GM12878 (cell line): ENCODE measurements at regions not wholly inside any gene's neighbourhood (a gene's known extent, or its start where the extent isn't known, plus 50 kb on each side); places are given as distances from the start of the nearest gene placed in this dataset.
A peak's percentile ranks its signal among the peaks of the same experiment; 100 is the strongest.

Source experiments
- ATAC-seq: fragments of 200-7000 bp; cut with Tn5 transposase; 3 replicates; pipeline ENCODE4 v1.9.1; 2020; ENCODE audit warnings: mild to moderate bottlenecking, moderate library complexity
- BruUV-seq: library from RNA; stranded (reverse); fragments of 400-500 nt; replicated peaks from 2 replicates; lab custom pipeline; 2021; lab: Mats Ljungman, UMichigan
- CTCF ChIA-PET: fragments of 300-600 bp; sonication (Branson Sonifier 250); formaldehyde crosslinking; extraction: SDS; loops from one replicate; lab custom pipeline; 2021; ENCODE audit warnings: inconsistent platforms; lab: Yijun Ruan, JAX
- POLR2A ChIA-PET: fragments of 350-600 bp; formaldehyde crosslinking; extraction: SDS; loops from one replicate; lab custom pipeline; 2021; ENCODE audit warnings: inconsistent platforms; lab: Charles Lee
- RAD21 ChIA-PET: fragments of 300-600 bp; sonication (Branson Sonifier 250); formaldehyde crosslinking; loops from one replicate; lab custom pipeline; 2023; ENCODE audit warnings: antibody characterized with exemption; ENCODE audit not compliant: unreplicated experiment; lab: Charles Lee
- SMC1A ChIA-PET: fragments of 300-600 bp; sonication (Branson Sonifier 250); formaldehyde crosslinking; loops from one replicate; lab custom pipeline; 2023; ENCODE audit not compliant: unreplicated experiment, uncharacterized antibody; lab: Charles Lee
- DNase-seq: peaks from one replicate; pipeline ENCODE4 v3.0.0-alpha.2; 2011; ENCODE audit warnings: low read depth, low spot score
- FAIRE-seq: peaks from 3 replicates; lab custom pipeline; 2011; peaks lifted over from hg19 to GRCh38; lab: Jason Lieb, UNC
- H2AFZ ChIP-seq: 2 replicates; pipeline ENCODE4 v1.6.0; 2011; ENCODE audit warnings: low read depth, low read length, control low read depth; ENCODE audit not compliant: control insufficient read depth
- H3K27ac ChIP-seq: 2 replicates; pipeline ENCODE4 v1.5.1; 2011; ENCODE audit warnings: control low read depth; ENCODE audit not compliant: control insufficient read depth, insufficient read depth
- H3K27me3 ChIP-seq, 2 experiments: replicated peaks in 1 of 2; 2 replicates each; pipeline versions ENCODE4 v1.6.0 to v1.6.1; 2011; ENCODE audit warnings: low read length in 1 of 2; ENCODE audit not compliant: control insufficient read depth in 2 of 2, insufficient read depth in 2 of 2
- H3K36me3 ChIP-seq, 2 experiments: 2 replicates each; pipeline ENCODE4 v1.5.1; 2011; ENCODE audit warnings: low read length in 1 of 2; ENCODE audit not compliant: control insufficient read depth in 2 of 2, insufficient read depth in 2 of 2
- H3K4me1 ChIP-seq: 2 replicates; pipeline ENCODE4 v1.6.1; 2011; ENCODE audit warnings: mild to moderate bottlenecking, low read length, moderate library complexity, mixed read lengths; ENCODE audit not compliant: control insufficient read depth, insufficient read depth
- H3K4me2 ChIP-seq: 2 replicates; pipeline ENCODE4 v1.6.0; 2011; ENCODE audit warnings: control low read depth; ENCODE audit not compliant: control insufficient read depth, insufficient read depth
- H3K4me3 ChIP-seq: fragments of 200-600 bp; sonication (generic); 2 replicates; pipeline ENCODE4 v1.5.1; 2016
- H3K79me2 ChIP-seq: 2 replicates; pipeline ENCODE4 v1.6.0; 2011; ENCODE audit warnings: low read length; ENCODE audit not compliant: control insufficient read depth, insufficient read depth
- H3K9ac ChIP-seq: 2 replicates; pipeline ENCODE4 v1.8.0; 2011; ENCODE audit warnings: low read length, control low read depth, mixed read lengths; ENCODE audit not compliant: control insufficient read depth, insufficient read depth
- H3K9me3 ChIP-seq: replicated peaks from 3 replicates; pipeline ENCODE4 v1.5.1; 2011; ENCODE audit warnings: mild to moderate bottlenecking, low read length; ENCODE audit not compliant: control insufficient read depth, insufficient read depth
- H4K20me1 ChIP-seq: 2 replicates; pipeline ENCODE4 v1.6.0; 2011; ENCODE audit not compliant: control insufficient read depth, insufficient read depth
- ATF7 ChIP-seq: fragments of 450-650 bp; IDR thresholded peaks from 2 replicates; pipeline ENCODE4 v1.6.1; 2016; ENCODE audit warnings: low read depth, mild to moderate bottlenecking
- HDAC2 ChIP-seq: fragments of 200-600 bp; sonication (generic); IDR thresholded peaks from 2 replicates; pipeline ENCODE4 v1.6.1; 2017
- IKZF2 ChIP-seq, 2 experiments: fragments of 450-650 bp; IDR thresholded peaks; 2 replicates each; pipeline ENCODE4 v1.6.1; 2017; ENCODE audit warnings: mild to moderate bottlenecking in 2 of 2, moderate library complexity in 2 of 2
- JUNB ChIP-seq: IDR thresholded peaks from 2 replicates; pipeline ENCODE4 v1.6.1; 2016; ENCODE audit warnings: antibody characterized with exemption, mild to moderate bottlenecking
- POLR2A ChIP-seq: IDR thresholded peaks from 2 replicates; pipeline ENCODE4 v1.6.1; 2011; ENCODE audit warnings: low read depth, mild to moderate bottlenecking, low read length
- POLR2AphosphoS2 ChIP-seq: IDR thresholded peaks from 2 replicates; pipeline ENCODE4 v1.6.1; 2011; ENCODE audit warnings: low read depth, mild to moderate bottlenecking, low read length, improper control_type of control experiment, moderate library complexity
- SMAD1 ChIP-seq: fragments of 450-650 bp; IDR thresholded peaks from 2 replicates; pipeline ENCODE4 v1.6.1; 2018; ENCODE audit warnings: mild to moderate bottlenecking, low read depth; ENCODE audit not compliant: partially characterized antibody
- ZNF622 ChIP-seq: fragments of 450-650 bp; IDR thresholded peaks from 2 replicates; pipeline ENCODE4 v1.6.1; 2017; ENCODE audit warnings: mild to moderate bottlenecking, inconsistent platforms
- WGBS: methylation state at CpG from one replicate; pipeline ENCODE4 v1.1.6; 2016; ENCODE audit warnings: low lambda C conversion rate; ENCODE audit not compliant: insufficient replicate concordance, insufficient coverage; ENCODE audit errors: missing lambda C conversion rate; 5-methylcytosine and 5-hydroxymethylcytosine counted together
- in situ Hi-C: fragments of 300-500 bp; cut with MboI; formaldehyde crosslinking; loops from 9 replicates; pipeline ENCODE4 v1.14.3; 2018; ENCODE audit warnings: mixed read lengths
- intact Hi-C: fragments of 100-400 bp; cut with micrococcal nuclease; formaldehyde crosslinking; loops from one replicate; pipeline ENCODE4 v1.14.2; 2022; ENCODE audit not compliant: unreplicated experiment
- TF ChIP-seq, protein P1 (sequence below): IDR thresholded peaks from 2 replicates; pipeline ENCODE4 v1.6.1; 2012; ENCODE audit warnings: low read length, inconsistent platforms

- SMC1A ChIA-PET: interaction anchor here (0.8 to 3.4 kb wide), 2 partner anchors 13 to 249 kb away, joined by 3 to 12 read pairs; no protein-coding TSS in a partner anchor
These were observed 317.5 kb upstream of the KITLG start for GRCh38 chr12:88897723-88898122.

GRCh38 chr12:88896958-88897357 lies 316.7 kb upstream of the KITLG start:
- no peaks in the 10 kb centered on the region for H3K9me3 ChIP-seq
- RAD21 ChIA-PET: interaction anchor here (0.7 kb wide), 1 partner anchor 37 kb away, joined by 3 read pairs; no protein-coding TSS in a partner anchor
- no peak for TF ChIP-seq POLR2A
- 0 out of 2 replicates have a peak, but pooled peaks have one; percentile 8 for TF ChIP-seq JUNB
- peak in 1 of 2 experiments; percentile 34; a peak in 1 of 4 replicates for TF ChIP-seq IKZF2 (IDR thresholded peaks at IDR 0.05)
- TF ChIP-seq HDAC2: no peak
- TF ChIP-seq SMAD1: no peak
- TF ChIP-seq, protein P1, sequence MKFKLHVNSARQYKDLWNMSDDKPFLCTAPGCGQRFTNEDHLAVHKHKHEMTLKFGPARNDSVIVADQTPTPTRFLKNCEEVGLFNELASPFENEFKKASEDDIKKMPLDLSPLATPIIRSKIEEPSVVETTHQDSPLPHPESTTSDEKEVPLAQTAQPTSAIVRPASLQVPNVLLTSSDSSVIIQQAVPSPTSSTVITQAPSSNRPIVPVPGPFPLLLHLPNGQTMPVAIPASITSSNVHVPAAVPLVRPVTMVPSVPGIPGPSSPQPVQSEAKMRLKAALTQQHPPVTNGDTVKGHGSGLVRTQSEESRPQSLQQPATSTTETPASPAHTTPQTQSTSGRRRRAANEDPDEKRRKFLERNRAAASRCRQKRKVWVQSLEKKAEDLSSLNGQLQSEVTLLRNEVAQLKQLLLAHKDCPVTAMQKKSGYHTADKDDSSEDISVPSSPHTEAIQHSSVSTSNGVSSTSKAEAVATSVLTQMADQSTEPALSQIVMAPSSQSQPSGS: no peak
- peak; percentile 21; the same call in 1 of the 2 replicates for TF ChIP-seq ATF7
- POLR2A ChIA-PET: interaction anchor here (0.8 kb wide), 1 partner anchor 10 kb away, joined by 3 read pairs; no protein-coding TSS in a partner anchor
- CTCF ChIA-PET: interaction anchor here (0.7 kb wide), 1 partner anchor 9 kb away, joined by 3 read pairs; no protein-coding TSS in a partner anchor
- 0% methylated on average over 2 of the region's 2 CpGs for WGBS
- no peaks in the 10 kb centered on the region for H3K36me3 ChIP-seq
- no peaks in the 10 kb centered on the region for H3K79me2 ChIP-seq
- DNase-seq (no peak), ATAC-seq (peak; percentile 52; the same call in 2 of the 3 replicates), FAIRE-seq (no peak)
- H3K4me2 ChIP-seq: no peak overlapping the region
- in situ Hi-C loops (no loop called here), intact Hi-C loops (no loop called here)
- H3K9ac ChIP-seq: no peak overlapping the region
- H2AFZ ChIP-seq: no peak overlapping the region
- SMC1A ChIA-PET: interaction anchor here (3.4 kb wide), 1 partner anchor 13 kb away, joined by 12 read pairs; no protein-coding TSS in a partner anchor
- no peaks in the 10 kb centered on the region for H3K4me1 ChIP-seq
- no peaks in the 10 kb centered on the region for H4K20me1 ChIP-seq
- no peak overlapping the region for H3K27ac ChIP-seq
- no peaks in the 10 kb centered on the region for H3K27me3 ChIP-seq
- no TSS peak for BruUV-seq
- H3K4me3 ChIP-seq: no peak overlapping the region

More at GRCh38 chr12:88897723-88898122, 317.5 kb upstream of the KITLG start:
- no peak overlapping the region for H3K9ac ChIP-seq
- 46% methylated on average over 1 of the region's 1 CpG for WGBS
- intact Hi-C loops (no loop called here), in situ Hi-C loops (no loop called here)
- ChIA-PET CTCF (no interaction called here), RAD21 (interaction anchor here (1.2 kb wide), 1 partner anchor 29 kb away, joined by 3 read pairs; no protein-coding TSS in a partner anchor), POLR2A (interaction anchor here (0.6 kb wide), 1 partner anchor 413 kb away, joined by 7 read pairs; no protein-coding TSS in a partner anchor)
- H3K4me2 ChIP-seq: no peak overlapping the region
- no peak for DNase-seq
- ATAC-seq: no peak
- no peaks in the 10 kb centered on the region for H3K79me2 ChIP-seq
- no peaks in the 10 kb centered on the region for H3K36me3 ChIP-seq
- H3K27me3 ChIP-seq: no peaks in the 10 kb centered on the region
- no peak overlapping the region for H2AFZ ChIP-seq
- H4K20me1 ChIP-seq: no peaks in the 10 kb centered on the region
- no peaks in the 10 kb centered on the region for H3K4me1 ChIP-seq
- H3K4me3 ChIP-seq: no peak overlapping the region
- TF ChIP-seq ZNF622 (no peak), POLR2AphosphoS2 (no peak)
- FAIRE-seq: no peak
- no peak overlapping the region for H3K27ac ChIP-seq
- no peaks in the 10 kb centered on the region for H3K9me3 ChIP-seq
- BruUV-seq: no TSS peak
